SK-N-MC (cell line): ENCODE measurements at regions not wholly inside any gene's neighbourhood (a gene's known extent, or its start where the extent isn't known, plus 50 kb on each side); places are given as distances from the start of the nearest gene placed in this dataset.

Experiments used
- EZH2 ChIP-seq: fragments of 200-600 bp; sonication (generic); IDR thresholded peaks from one replicate; pipeline ENCODE4 v1.6.1; 2017; ENCODE audit warnings: antibody characterized with exemption
- FOXP2 ChIP-seq: optimal IDR thresholded peaks from 2 replicates; pipeline ENCODE3; 2011; ENCODE audit warnings: mild to moderate bottlenecking, moderate library complexity; ENCODE audit not compliant: insufficient read depth; ENCODE audit errors: extremely low read length, control extremely low read depth
- POLR2AphosphoS5 ChIP-seq: IDR thresholded peaks from 2 replicates; pipeline ENCODE4 v1.6.1; 2012; ENCODE audit warnings: mild to moderate bottlenecking, low read depth, low read length, borderline replicate concordance

- no peak for TF ChIP-seq POLR2AphosphoS5
- no peak for TF ChIP-seq EZH2
- no peak for TF ChIP-seq FOXP2
Measured at GRCh38 chr5:17829456-17829855, 195.2 kb downstream of the TAF11L14 start.
